GM12865 (cell line): ENCODE measurements at regions not wholly inside any gene's neighbourhood (a gene's known extent, or its start where the extent isn't known, plus 50 kb on each side); places are given as distances from the start of the nearest gene placed in this dataset.
A peak's percentile ranks its signal among the peaks of the same experiment; 100 is the strongest.

Experiments used
- DNase-seq: peaks from one replicate; pipeline ENCODE4 v3.0.0; 2010; ENCODE audit warnings: low read depth
- H3K4me3 ChIP-seq: 2 replicates; pipeline ENCODE4 v1.5.1; 2011; ENCODE audit warnings: mild to moderate bottlenecking, low read depth, low read length, control low read depth
- CTCF ChIP-seq: IDR thresholded peaks from 2 replicates; pipeline ENCODE4 v1.5.1; 2011; ENCODE audit warnings: low read length, control low read depth, low read depth, inconsistent platforms; ENCODE audit not compliant: insufficient read depth; ENCODE audit errors: missing control alignments

- no peak overlapping the region for H3K4me3 ChIP-seq
- TF ChIP-seq CTCF, result no peak
- DNase-seq, result no peak
Measured at GRCh38 chr2:105526000-105526925, 127.4 kb upstream of the FHL2 start.

GRCh38 chr2:105525201-105525600, 126.3 kb upstream of the FHL2 start:
- no peak for TF ChIP-seq CTCF

GRCh38 chr2:105522645-105523044, 123.8 kb upstream of the FHL2 start:
- DNase-seq, result no peak
- no peak for TF ChIP-seq CTCF

More at GRCh38 chr2:105525201-105525600, 126.3 kb upstream of the FHL2 start:
- DNase-seq, result no peak
- H3K4me3 ChIP-seq, result no peak overlapping the region

GRCh38 chr2:105521616-105522015, 122.8 kb upstream of the FHL2 start:
- H3K4me3 ChIP-seq, result no peak overlapping the region
- TF ChIP-seq CTCF, result no peak
- DNase-seq, result no peak

More at GRCh38 chr2:105522645-105523044, 123.8 kb upstream of the FHL2 start:
- H3K4me3 ChIP-seq, result no peak overlapping the region

GRCh38 chr2:105521176-105521575, 122.3 kb upstream of the FHL2 start:
- TF ChIP-seq CTCF, result peak; percentile 25
- no peak overlapping the region for H3K4me3 ChIP-seq
- DNase-seq, result no peak

- no peak overlapping the region for H3K4me3 ChIP-seq
- no peak for DNase-seq
- TF ChIP-seq CTCF, result no peak
Measured at GRCh38 chr2:105519516-105519915, 120.7 kb upstream of the FHL2 start.
